NB4 (cell line): ENCODE measurements at regions not wholly inside any gene's neighbourhood (a gene's known extent, or its start where the extent isn't known, plus 50 kb on each side); places are given as distances from the start of the nearest gene placed in this dataset.

Experiments
- DNase-seq: peaks from one replicate; pipeline ENCODE4 v3.0.0; 2010; ENCODE audit warnings: low read depth
- H3K4me3 ChIP-seq: one replicate; pipeline ENCODE4 v1.5.1; 2011; ENCODE audit warnings: mild to moderate bottlenecking, low read depth, low read length, moderate library complexity
- CTCF ChIP-seq: IDR thresholded peaks from one replicate; pipeline ENCODE4 v1.5.1; 2012; ENCODE audit warnings: low read depth, low read length
- MAX ChIP-seq: IDR thresholded peaks from 2 replicates; pipeline ENCODE4 v1.6.1; 2011; ENCODE audit warnings: low read depth, low read length
- MYC ChIP-seq: IDR thresholded peaks from 2 replicates; pipeline ENCODE4 v1.6.1; 2011; ENCODE audit warnings: low read depth, low read length
- POLR2A ChIP-seq: IDR thresholded peaks from 2 replicates; pipeline ENCODE4 v1.6.1; 2011; ENCODE audit warnings: mild to moderate bottlenecking; ENCODE audit not compliant: insufficient read length; ENCODE audit errors: extremely low read depth

GRCh38 chr17:72262766-72263165 is 141.9 kb downstream of the SOX9 start:
- TF ChIP-seq MYC, result no peak
- TF ChIP-seq MAX, result no peak
- no peak for TF ChIP-seq CTCF
- TF ChIP-seq POLR2A, result no peak
- H3K4me3 ChIP-seq, result no peak overlapping the region
- no peak for DNase-seq

- no peak overlapping the region for H3K4me3 ChIP-seq
- DNase-seq, result no peak
- TF ChIP-seq CTCF (no peak), MYC (no peak), MAX (no peak), POLR2A (no peak)
Measured at GRCh38 chr17:72264682-72265405, 144.0 kb downstream of the SOX9 start.

GRCh38 chr17:72266112-72266775 is 145.4 kb downstream of the SOX9 start:
- no peak for TF ChIP-seq MYC
- TF ChIP-seq POLR2A, result no peak
- TF ChIP-seq MAX, result no peak
- no peak for TF ChIP-seq CTCF
- no peak overlapping the region for H3K4me3 ChIP-seq
- no peak for DNase-seq

GRCh38 chr17:72267601-72268000 is 146.8 kb downstream of the SOX9 start:
- no peak for DNase-seq
- TF ChIP-seq POLR2A (no peak), MYC (no peak), CTCF (no peak), MAX (no peak)
- no peak overlapping the region for H3K4me3 ChIP-seq

GRCh38 chr17:72268431-72268830 is 147.6 kb downstream of the SOX9 start:
- no peak overlapping the region for H3K4me3 ChIP-seq
- TF ChIP-seq MYC (no peak), CTCF (no peak), POLR2A (no peak), MAX (no peak)

More at GRCh38 chr17:72268431-72268830, 147.6 kb downstream of the SOX9 start:
- no peak for DNase-seq
